HG03432 (cell line): ENCODE measurements at regions not wholly inside any gene's neighbourhood (a gene's known extent, or its start where the extent isn't known, plus 50 kb on each side); places are given as distances from the start of the nearest gene placed in this dataset.
"Not testable (repeated sequence)": the region's sequence is repeated elsewhere in the genome, so short reads cannot be mapped to it uniquely, and the experiment has no call there.

Source experiments
- ATAC-seq: cut with Tn5 transposase; IDR thresholded peaks from one replicate; pipeline ENCODE4 v1.9.1; 2021; ENCODE audit warnings: mild to moderate bottlenecking, moderate library complexity; ENCODE audit not compliant: unreplicated experiment

DNA sequence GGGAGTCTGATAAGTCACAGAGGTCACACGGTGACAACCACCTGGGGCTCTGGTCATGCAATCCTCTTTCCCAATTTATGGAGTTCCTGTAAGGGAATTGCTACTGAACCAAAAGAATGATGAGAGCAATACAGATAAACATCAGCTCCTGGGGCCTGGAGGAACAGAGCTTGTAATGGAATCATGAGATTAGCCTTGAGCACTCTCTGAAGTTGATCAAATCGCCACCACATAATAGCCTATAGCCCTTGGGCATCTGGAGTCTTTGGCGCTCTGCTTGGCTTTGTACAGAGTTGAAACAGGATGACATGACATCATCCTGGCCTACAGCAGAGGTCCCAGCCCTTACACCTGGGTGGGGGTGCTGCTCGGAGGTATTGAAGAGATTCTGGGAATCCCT, 154.3 kb upstream of the DTNBP1 start:
- no peak for ATAC-seq

- ATAC-seq: no peak
These were observed 153.8 kb upstream of the DTNBP1 start for GRCh38 chr6:15816661-15817060.

DNA sequence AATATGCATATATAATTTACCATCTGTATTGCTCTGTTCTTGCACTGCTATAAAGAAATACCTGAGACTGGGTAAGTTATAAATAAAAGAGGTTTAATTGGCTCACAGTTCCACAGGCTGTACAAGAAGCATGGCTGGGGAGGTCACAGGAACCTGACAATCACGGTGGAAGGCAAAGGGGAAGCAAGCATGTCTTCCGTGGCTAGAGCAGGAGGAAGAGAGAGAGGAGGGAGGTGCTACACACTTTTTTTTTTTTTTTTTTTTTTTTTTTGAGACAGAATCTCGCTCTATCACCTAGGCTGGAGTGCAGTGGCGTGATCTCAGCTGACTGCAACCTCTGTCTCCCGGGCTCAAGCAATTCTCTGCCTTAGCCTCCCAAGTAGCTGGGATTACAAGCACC, 150.9 kb upstream of the DTNBP1 start:
- ATAC-seq: not testable (repeated sequence)

DNA sequence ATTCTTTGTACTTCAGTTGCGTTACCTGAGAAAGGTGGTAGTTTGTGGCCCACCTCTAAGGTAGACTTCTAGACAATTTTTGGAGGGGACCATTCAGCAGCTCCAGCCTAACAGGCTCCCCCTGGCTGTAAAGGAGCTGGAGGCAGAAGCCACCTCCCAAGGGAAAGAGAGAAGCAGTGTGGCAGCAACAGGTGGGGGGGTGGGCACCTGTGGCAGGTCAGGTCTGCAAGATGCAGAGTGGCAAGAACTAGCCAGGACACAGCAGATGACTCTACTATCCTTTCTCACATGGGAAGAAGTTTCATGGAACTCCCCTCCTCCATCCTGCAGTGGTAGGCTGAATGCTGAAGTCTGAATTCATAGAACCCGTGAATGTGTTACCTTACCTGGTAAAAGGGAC, 148.3 kb upstream of the DTNBP1 start:
- no peak for ATAC-seq

DNA sequence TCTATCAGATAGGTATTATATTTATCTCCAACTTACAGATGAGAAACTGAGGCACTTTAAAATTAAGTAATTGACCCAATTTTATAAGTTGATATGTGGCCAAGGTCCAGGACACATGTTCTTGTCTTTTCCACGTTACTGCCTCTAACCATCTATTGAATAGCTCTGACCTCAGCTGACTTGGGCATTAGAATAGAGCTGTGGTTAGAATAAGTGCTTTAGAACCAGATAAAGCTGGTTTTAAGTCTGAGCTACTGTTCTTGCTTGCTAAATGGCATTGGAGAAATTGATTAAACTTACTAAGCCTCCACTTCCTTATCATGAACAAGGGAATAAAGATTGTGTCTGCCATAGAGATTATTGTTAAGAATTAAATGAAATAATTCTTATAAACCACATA, 147.8 kb upstream of the DTNBP1 start:
- ATAC-seq: no peak

GRCh38 chr6:15809367-15809766, 146.5 kb upstream of the DTNBP1 start:
- ATAC-seq: no peak

- no peak for ATAC-seq
These were observed 141.6 kb upstream of the DTNBP1 start for GRCh38 chr6:15804164-15805154.

DNA sequence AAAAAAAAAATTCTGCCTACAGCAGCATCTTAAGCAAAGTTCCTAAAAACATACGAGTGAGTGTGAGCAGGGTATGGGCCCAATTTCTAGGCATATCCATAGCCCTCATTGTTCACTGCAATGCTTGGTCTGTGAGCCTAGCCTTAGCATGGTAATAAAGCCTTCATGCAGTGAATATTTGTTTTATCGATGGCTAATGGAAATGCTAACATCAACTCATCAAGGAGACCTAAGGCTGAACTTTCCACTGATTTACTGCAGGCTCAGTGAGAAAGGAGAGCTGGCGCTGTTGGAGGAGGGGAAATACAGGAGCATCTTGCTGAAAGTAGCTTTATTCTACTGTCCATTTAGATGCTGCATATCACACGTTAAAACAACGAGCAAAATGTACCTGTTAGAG, 139.6 kb upstream of the DTNBP1 start:
- no peak for ATAC-seq

- ATAC-seq: no peak
These were observed 139.1 kb upstream of the DTNBP1 start for GRCh38 chr6:15801912-15802311.

DNA sequence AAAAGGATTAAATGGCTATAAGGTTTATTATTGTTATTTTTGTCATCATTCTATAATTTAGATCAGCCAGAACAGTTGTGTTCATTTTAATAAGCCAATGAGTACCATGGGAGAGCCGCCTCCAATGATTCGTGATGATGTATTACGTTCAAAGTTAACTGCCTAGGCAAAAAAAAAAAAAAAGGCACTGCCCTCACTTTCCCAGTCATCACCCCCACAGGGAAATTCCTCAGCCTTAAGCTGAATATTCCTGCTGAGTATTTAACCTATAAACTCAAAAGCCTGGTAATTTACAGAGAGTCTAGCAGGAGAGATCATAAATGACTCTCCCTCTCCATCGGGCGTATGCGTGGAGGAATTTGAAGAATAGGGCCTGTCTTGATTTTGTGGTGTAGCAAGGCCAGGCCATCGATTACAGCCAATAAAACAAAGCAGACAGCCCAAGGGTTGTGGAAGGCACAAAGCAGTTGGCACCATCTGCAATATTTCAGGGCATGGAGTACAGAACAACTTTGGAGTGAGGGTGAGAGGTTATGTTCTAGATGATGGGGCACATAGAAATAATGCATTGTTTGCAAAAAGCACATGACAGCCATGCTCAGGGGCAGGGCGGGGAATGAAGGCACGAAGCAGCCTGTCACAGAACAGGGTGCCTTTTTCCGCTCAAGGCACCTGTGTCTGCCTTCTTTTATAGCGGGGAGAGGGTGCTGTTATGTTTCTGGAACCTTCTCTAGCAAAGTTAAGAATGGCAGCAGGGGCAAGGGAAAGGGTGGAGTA, 138.2 kb upstream of the DTNBP1 start:
- ATAC-seq: no peak

GRCh38 chr6:15798533-15799255, 135.9 kb upstream of the DTNBP1 start:
- no peak for ATAC-seq

GRCh38 chr6:15796844-15797243, 134.0 kb upstream of the DTNBP1 start:
- no peak for ATAC-seq

DNA sequence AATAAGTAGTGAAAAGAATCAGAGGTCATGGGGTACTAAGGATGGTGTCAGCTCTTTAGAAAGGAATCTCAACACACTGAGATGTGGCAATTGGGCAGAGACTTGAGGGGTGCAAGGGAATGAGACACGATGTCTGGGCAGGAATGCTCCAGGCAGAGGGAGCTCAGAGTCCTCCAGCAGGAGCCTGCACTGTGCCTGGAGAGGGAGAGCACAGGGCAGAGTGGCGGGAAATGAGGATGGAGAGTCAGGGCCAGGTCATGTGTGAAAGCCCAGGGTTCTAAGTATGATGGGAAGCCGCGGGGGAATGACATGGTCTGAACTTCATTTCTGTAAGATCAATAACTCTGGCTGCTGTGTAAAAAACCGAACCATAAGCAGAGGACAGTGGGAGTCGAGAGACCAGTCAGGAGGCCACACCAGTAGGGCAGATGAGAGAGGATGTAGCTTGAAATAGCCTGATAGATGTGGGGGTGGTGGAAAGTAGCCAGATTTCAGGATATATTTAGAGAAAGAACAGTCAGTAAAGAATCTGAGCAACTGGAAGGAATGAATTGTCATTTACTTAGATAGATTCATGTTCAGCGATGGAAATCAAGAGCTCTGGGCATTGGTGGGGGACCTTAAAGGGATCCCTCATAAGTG, 133.4 kb upstream of the DTNBP1 start:
- no peak for ATAC-seq

GRCh38 chr6:15793826-15794225, 131.0 kb upstream of the DTNBP1 start:
- ATAC-seq: no peak

DNA sequence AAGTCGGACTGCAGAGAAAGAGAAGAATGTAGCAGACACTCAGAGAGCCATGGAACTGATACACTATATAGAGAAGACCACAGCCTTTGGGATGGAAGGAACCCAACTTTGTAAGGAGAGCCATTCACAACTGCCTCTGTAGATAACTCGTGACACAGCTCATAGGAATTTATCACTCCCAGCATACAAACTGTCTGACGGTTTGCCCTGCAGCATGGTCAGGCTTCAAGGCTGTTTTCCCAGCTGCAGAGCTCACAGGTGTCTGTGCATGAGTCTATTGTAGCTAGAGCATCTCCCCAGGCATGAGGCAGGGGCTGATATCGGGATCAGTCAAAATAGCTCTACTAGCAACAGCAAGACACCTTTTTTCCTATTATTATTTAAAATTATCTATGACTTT, 130.5 kb upstream of the DTNBP1 start:
- no peak for ATAC-seq

- no peak for ATAC-seq
These were observed 130.0 kb upstream of the DTNBP1 start for GRCh38 chr6:15792842-15793241.

GRCh38 chr6:15791448-15792181, 128.8 kb upstream of the DTNBP1 start:
- ATAC-seq: no peak

DNA sequence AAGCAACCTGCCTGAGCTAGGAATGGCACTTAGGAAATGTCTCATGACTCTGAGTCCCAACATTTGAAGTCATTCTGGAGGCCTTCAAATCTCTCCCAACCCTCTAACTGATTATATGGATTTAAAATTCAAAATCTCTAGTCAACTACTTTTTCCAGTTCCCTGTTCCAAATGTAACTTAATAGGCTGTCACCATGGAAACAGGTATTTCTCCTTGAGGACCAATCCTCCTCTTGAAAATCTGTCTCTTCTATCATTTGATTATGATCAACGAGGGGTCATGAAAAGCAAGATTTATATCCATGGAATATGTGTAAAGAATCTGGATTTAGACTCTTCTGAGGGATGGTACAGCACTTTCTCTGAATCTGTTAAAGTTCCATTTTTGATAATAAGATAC, 127.3 kb upstream of the DTNBP1 start:
- ATAC-seq: no peak

GRCh38 chr6:15786846-15787245, 124.0 kb upstream of the DTNBP1 start:
- ATAC-seq: no peak

DNA sequence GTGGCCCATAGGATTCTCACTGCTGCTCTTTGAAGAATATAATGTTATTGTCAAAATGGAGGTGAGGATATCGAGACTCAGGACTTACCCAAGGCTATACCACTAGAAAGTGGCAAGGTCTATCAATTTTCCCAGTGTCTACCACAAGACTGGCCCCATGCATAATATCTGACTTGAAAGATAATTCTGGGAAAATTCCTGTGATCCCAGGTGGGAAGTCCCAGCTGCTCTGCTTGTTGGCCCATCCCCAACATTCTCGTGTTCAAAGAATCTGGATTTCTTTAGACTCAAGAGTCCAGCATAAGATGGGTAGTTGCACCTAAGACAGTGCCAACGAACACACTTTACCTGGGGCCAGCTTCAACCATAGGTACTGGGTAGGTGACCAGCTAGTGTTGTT, 120.7 kb upstream of the DTNBP1 start:
- ATAC-seq: no peak
